Stimulated activated CD8-positive, alpha-beta memory T cell treated with anti-CD3 and anti-CD28 coated beads, Interleukin-4, amount 100 ng/mL, for 1 hour (primary cell): ENCODE measurements at regions not wholly inside any gene's neighbourhood (a gene's known extent, or its start where the extent isn't known, plus 50 kb on each side); places are given as distances from the start of the nearest gene placed in this dataset.
"Not testable (repeated sequence)": the region's sequence is repeated elsewhere in the genome, so short reads cannot be mapped to it uniquely, and the experiment has no call there.

Source experiments
- DNase-seq, 2 donors: peaks; one replicate each; pipeline ENCODE4 v3.0.0-alpha.2; 2020; ENCODE audit warnings: low read depth in 2 of 2, low spot score in 1 of 2

DNA sequence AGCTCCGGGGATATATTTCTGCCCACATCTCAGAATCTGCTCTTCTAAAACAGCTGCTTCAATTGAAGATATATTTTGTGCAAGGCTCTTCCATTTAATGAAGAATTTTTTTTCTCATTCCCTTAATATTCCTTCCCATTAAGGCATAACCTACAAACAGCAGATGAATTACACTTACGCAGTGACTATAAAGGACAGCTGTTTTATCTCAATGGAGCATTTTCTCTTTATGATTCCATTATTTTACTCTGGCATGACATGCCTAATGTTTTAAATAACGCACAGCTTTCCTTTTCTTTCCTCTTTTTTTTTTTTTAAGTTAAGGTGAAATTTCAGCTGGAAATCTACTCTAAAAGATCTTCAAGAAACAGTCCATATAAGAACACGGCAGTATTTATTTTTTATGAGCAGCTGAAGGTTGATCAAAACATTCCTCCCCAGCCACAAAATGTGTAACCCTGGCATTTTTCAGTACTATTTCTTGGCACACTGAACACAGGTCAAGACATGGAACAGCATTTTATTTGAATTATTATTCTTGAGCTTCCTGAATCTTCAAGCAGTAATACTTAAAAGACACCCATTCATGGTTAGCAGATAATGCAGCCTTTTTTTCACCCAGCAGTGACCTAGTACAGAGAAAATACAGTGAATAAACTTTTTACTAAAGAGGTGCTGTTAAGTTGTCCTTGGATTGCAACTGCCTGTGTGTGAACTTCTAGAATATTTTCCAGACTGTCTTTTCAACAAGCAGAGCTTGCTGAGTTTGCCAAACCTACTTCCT, 118.1 kb upstream of the FOXN3 start:
- no peak for DNase-seq

DNA sequence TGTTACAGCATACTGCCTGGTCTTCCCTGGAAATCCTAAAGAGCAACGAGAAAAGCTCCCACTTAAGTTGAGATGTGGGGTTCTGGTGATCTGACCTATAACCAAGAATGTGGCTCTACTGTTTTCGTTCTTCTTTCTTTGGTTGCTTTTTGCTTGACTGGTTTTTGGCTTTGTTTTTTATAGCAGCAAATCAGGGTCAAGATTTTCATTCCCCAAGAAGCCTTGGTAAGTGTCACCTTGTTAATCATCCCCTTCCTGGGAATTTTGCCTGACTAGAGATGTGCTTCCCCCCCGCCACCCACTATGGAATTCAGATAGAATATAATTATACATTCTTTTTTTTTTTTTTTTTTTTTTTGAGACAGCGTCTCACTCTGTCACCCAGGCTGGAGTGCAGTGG, 116.7 kb upstream of the FOXN3 start:
- no peak for DNase-seq

DNA sequence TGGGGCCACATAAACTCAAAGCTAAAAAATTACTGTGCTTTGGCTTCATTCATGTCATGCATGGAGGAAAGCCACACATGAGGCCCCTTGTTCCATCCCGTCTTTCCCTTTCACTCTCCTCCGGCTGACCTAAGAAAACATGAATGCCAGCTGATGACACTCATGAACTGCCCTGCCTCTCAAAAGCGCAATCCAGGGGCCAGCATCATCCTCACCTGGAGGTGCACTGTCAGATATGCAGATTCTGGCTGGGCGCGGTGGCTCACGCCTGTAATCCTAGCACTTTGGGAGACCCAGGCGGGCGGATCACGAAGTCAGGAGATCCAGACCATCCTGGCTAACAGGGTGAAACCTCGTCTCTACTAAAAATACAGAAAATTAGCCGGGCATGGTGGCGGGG, 116.1 kb upstream of the FOXN3 start:
- DNase-seq: no peak

- no peak for DNase-seq
These were observed 114.8 kb upstream of the FOXN3 start for GRCh38 chr14:89531661-89532335.

DNA sequence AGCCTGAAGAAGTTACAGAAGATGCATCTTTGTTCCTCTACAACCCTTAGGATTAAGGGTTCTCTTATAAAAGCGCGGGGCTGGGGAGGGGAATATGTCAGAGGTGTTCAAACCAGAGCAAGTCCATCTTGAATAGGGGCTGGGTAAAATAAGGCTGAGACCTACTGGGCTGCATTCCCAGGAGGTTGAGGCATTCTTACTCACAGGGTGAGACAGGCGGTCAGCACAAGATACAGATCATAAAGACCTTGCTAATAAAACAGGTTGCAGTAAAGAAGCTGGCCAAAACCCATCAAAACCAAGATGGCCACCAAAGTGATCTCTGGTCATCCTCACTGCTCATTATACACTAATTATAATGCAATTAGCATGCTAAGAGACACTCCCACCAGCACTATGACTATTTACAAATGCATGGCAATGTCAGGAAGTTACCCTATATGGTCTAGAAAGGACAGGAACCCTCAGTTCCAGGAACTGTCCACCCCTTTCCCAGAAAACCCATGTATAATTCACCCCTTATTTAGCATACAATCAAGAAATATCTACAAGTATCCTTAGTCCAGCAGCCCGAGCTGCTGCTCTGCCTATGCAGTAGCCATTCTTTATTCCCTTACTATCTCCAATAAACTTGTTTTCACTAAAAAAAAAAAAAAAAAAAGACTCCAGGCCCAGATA, 108.1 kb upstream of the FOXN3 start:
- DNase-seq: no peak

DNA sequence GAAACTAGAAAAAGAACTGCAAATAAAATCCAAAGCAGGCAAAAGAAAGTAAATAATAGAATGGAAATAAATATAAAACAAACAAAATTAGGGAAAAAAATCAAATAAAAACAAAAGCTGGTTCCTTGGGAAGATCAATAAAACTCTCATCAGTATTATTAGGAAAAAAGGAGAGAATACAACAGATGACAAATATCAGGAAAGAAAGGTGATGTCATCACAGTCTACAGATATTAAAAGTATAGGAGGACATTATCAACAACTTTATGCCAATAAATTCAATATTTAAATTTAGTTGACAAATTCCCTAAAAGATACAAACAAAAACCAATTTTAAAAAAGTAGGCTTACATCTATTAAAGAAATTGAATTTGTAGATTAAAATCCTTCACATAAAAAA, 107.4 kb upstream of the FOXN3 start:
- no peak for DNase-seq

- DNase-seq: no peak
These were observed 105.0 kb upstream of the FOXN3 start for GRCh38 chr14:89521988-89522387.

DNA sequence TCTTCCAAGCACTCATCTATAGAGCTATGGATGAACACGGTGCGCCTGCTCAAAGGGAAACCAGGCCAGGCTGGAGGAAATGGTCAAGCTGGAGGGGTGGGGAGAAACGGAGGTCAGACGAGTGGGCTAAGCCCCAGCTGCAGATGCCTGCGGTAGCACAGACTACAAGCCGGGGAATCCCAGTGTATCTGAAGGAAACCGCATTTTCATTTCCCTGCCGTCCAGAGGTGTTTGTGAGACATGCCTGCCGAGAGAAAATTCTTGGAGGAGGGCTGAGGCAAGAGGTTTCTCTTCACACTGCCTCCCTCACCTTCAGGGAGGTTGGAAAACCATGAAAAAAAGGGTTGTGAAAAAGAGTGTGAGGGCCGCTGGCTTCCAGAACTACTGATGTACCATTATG, 102.0 kb upstream of the FOXN3 start:
- DNase-seq: no peak

DNA sequence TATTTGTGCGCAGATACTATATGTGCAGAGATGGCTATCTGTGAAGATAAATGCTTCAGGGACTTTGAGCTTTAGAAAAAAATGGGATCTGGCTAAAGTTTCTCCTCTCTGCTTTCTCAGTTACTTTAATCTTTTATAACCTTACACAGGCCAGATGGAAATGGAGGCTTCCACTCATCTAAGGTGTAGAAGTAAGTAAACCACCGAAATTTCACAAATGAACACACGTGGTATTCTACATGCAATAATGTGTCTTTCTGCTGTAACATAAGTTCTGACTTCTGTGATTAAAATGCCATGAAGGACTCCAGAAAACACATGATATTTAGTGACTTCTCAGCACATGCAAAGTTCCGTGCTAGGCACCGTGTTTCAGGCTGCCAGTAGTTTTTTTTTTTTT, 99.1 kb upstream of the FOXN3 start:
- no peak for DNase-seq

- no peak for DNase-seq
These were observed 97.6 kb upstream of the FOXN3 start for GRCh38 chr14:89514601-89515000.

- DNase-seq: no peak
These were observed 92.9 kb upstream of the FOXN3 start for GRCh38 chr14:89509891-89510290.

- no peak for DNase-seq
These were observed 91.8 kb upstream of the FOXN3 start for GRCh38 chr14:89508863-89509262.

DNA sequence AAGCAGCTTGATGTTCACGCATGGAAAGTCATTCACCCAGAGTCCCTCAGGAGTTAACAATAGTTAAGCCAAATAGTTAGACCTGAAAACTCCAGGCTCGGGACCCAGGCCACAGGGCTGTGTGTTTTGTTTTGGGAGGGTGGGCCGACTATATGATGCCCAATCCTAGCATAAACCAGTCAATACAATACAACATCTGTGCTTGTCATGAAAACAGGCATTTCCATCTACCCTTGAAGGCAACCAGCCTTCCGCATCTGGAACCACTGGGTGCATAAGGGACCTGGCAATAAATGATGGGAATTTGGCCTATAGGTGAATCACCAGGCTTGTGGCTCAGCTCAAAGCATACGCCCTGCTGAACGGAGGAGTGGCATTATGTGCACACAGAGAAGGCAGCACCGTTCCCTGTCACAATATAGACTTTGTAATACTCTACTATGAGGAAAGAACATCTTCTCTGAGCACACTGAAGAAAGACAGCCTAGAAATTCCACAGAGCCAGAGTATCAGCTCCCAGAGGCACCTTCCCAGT, 91.0 kb upstream of the FOXN3 start:
- no peak for DNase-seq

DNA sequence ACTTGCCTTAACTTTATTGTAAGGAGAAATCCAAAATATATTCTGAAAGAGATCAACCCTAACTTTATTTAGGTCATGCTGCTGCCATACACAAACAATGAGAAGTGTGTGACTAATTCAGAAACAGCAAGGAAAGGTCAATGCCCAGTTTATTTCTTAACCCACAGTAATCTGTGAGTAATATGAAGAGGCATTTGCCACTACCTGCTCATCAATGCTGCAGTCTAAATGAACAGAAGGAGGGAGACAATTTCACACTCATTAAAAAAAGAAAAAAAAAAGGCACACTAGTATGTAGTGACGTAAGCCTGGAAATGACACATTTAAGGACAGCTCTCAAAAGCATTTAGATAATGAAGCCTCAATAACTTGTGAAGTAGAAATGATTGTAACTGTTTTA, 90.5 kb upstream of the FOXN3 start:
- no peak for DNase-seq

DNA sequence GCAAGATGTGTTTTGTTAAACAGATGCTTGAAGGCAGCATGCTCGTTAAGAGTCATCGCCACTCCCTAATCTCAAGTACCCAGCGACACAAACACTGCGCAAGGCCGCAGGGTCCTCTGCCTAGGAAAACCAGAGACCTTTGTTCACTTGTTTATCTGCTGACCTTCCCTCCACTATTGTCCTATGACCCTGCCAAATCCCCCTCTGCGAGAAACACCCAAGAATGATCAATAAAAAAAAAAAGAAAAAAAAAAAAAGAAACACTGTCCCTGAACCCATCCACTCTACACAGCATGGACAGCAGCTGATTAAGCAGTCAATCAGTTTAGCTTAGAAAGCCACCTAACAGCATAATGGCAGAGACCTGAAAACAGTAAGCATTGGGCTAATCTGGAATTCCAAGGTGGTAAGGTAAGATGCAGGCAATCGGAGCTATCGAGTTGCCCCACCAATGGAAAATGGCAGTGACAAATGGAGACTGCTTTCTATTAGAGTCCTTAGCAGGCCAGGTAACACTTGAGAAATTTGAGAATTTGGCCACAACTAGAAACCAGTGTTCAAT, 89.9 kb upstream of the FOXN3 start:
- not testable (repeated sequence) for DNase-seq

DNA sequence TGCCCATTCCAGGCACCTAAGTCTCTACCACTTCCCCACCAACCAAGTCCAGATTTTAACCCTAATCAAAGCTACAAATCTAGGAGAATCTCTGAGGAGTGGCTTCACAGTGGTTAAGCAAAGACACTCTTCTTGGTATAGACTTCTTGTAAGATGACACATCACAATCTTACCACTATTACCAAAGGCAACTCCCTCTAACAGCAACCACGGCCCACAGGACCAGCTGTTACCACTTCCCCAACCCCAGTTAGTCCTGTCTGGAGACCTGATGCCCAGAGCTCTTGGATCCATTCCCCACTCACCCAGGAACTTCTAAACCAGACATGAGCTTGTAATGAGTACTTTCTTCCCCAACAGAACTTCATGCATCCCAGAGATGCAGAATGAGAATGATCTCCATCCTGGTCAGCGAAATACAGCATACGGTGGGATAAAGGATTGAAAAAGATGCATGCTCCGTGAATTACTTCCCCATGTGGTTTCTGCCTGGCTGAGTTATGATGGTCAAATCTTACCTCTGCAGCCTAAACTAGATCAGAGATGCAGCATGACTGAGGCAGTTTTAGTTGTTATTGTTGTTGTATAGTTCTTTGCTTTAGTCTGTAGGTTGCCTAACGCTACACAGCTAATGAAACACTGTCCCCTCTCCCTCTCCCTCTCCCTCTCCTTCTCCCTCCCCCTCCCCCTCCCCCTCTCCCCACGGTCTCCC, 87.7 kb upstream of the FOXN3 start:
- DNase-seq: no peak

GRCh38 chr14:89504091-89504490, 87.1 kb upstream of the FOXN3 start:
- no peak for DNase-seq

GRCh38 chr14:89503431-89503996, 86.5 kb upstream of the FOXN3 start:
- no peak for DNase-seq

- no peak for DNase-seq
These were observed 85.9 kb upstream of the FOXN3 start for GRCh38 chr14:89502966-89503365.

- DNase-seq: no peak
These were observed 84.3 kb upstream of the FOXN3 start for GRCh38 chr14:89501381-89501780.

GRCh38 chr14:89500303-89500702, 83.3 kb upstream of the FOXN3 start:
- DNase-seq: no peak
